ENCODE measurements at regions not wholly inside any gene's neighbourhood (a gene's known extent, or its start where the extent isn't known, plus 50 kb on each side); places are given as distances from the start of the nearest gene placed in this dataset.

- Mint-ChIP-seq H3K36me3 (no peaks in the 10 kb centered on the region), H3K9me3 (no peaks in the 10 kb centered on the region), H3K27me3 (no peaks in the 10 kb centered on the region), H3K27ac (no peak overlapping the region), H3K4me3 (no peak overlapping the region), H3K4me1 (no peaks in the 10 kb centered on the region)
Measured at GRCh38 chr18:55794288-55795052, 206.5 kb upstream of the TCF4 start.

GRCh38 chr18:55790296-55790695 lies 202.3 kb upstream of the TCF4 start:
- Mint-ChIP-seq H3K27ac (no peak overlapping the region), H3K4me1 (no peaks in the 10 kb centered on the region), H3K36me3 (no peaks in the 10 kb centered on the region), H3K4me3 (no peak overlapping the region), H3K27me3 (no peaks in the 10 kb centered on the region), H3K9me3 (no peaks in the 10 kb centered on the region)

- Mint-ChIP-seq H3K36me3 (no peaks in the 10 kb centered on the region), H3K4me3 (no peak overlapping the region), H3K27ac (no peak overlapping the region), H3K4me1 (no peaks in the 10 kb centered on the region), H3K9me3 (no peaks in the 10 kb centered on the region), H3K27me3 (peaks cover 8% of the 10 kb centered on the region)
Measured at GRCh38 chr18:55787536-55788073, 199.6 kb upstream of the TCF4 start.

GRCh38 chr18:55786651-55787272 lies 198.8 kb upstream of the TCF4 start:
- no peaks in the 10 kb centered on the region for H3K4me1 Mint-ChIP-seq
- H3K36me3 Mint-ChIP-seq, result no peaks in the 10 kb centered on the region
- H3K27me3 Mint-ChIP-seq, result peaks cover 13% of the 10 kb centered on the region
- H3K9me3 Mint-ChIP-seq, result no peaks in the 10 kb centered on the region
- no peak overlapping the region for H3K27ac Mint-ChIP-seq
- H3K4me3 Mint-ChIP-seq, result no peak overlapping the region

- Mint-ChIP-seq H3K9me3 (no peaks in the 10 kb centered on the region), H3K27ac (no peak overlapping the region), H3K36me3 (no peaks in the 10 kb centered on the region)
Measured at GRCh38 chr18:55783921-55784320, 195.9 kb upstream of the TCF4 start.

GRCh38 chr18:55781481-55781957 lies 193.5 kb upstream of the TCF4 start:
- Mint-ChIP-seq H3K27me3 (peaks cover 37% of the 10 kb centered on the region), H3K4me3 (no peak overlapping the region), H3K27ac (no peak overlapping the region), H3K36me3 (no peaks in the 10 kb centered on the region), H3K4me1 (peaks cover 5% of the 10 kb centered on the region), H3K9me3 (no peaks in the 10 kb centered on the region)

More at GRCh38 chr18:55783921-55784320, 195.9 kb upstream of the TCF4 start:
- H3K4me3 Mint-ChIP-seq, result no peak overlapping the region
- H3K27me3 Mint-ChIP-seq, result peaks cover 27% of the 10 kb centered on the region
- peaks cover under 1% of the 10 kb centered on the region for H3K4me1 Mint-ChIP-seq

- Mint-ChIP-seq H3K27me3 (peaks cover 37% of the 10 kb centered on the region), H3K27ac (no peak overlapping the region), H3K4me1 (peaks cover 5% of the 10 kb centered on the region), H3K9me3 (no peaks in the 10 kb centered on the region), H3K4me3 (no peak overlapping the region), H3K36me3 (no peaks in the 10 kb centered on the region)
Measured at GRCh38 chr18:55780586-55781071, 192.6 kb upstream of the TCF4 start.

GRCh38 chr18:55779691-55780585 lies 191.9 kb upstream of the TCF4 start:
- Mint-ChIP-seq H3K9me3 (no peaks in the 10 kb centered on the region), H3K27me3 (peaks cover 37% of the 10 kb centered on the region), H3K27ac (no peak overlapping the region), H3K36me3 (no peaks in the 10 kb centered on the region), H3K4me3 (no peak overlapping the region), H3K4me1 (peaks cover 5% of the 10 kb centered on the region)

- Mint-ChIP-seq H3K27ac (no peak overlapping the region), H3K4me1 (peaks cover 5% of the 10 kb centered on the region), H3K4me3 (no peak overlapping the region), H3K36me3 (no peaks in the 10 kb centered on the region), H3K27me3 (peaks cover 38% of the 10 kb centered on the region), H3K9me3 (no peaks in the 10 kb centered on the region)
Measured at GRCh38 chr18:55778788-55779690, 191.0 kb upstream of the TCF4 start.

GRCh38 chr18:55777666-55778304 lies 189.8 kb upstream of the TCF4 start:
- H3K27me3 Mint-ChIP-seq, result peaks cover 32% of the 10 kb centered on the region
- no peaks in the 10 kb centered on the region for H3K9me3 Mint-ChIP-seq
- H3K27ac Mint-ChIP-seq, result no peak overlapping the region
- H3K4me1 Mint-ChIP-seq, result peaks cover 5% of the 10 kb centered on the region
- no peaks in the 10 kb centered on the region for H3K36me3 Mint-ChIP-seq
- no peak overlapping the region for H3K4me3 Mint-ChIP-seq

- Mint-ChIP-seq H3K4me3 (no peak overlapping the region), H3K4me1 (peaks cover 5% of the 10 kb centered on the region), H3K27me3 (peaks cover 19% of the 10 kb centered on the region), H3K9me3 (no peaks in the 10 kb centered on the region), H3K36me3 (no peaks in the 10 kb centered on the region), H3K27ac (no peak overlapping the region)
Measured at GRCh38 chr18:55775972-55776371, 188.0 kb upstream of the TCF4 start.

- no peaks in the 10 kb centered on the region for H3K9me3 Mint-ChIP-seq
- H3K27ac Mint-ChIP-seq, result no peak overlapping the region
- no peaks in the 10 kb centered on the region for H3K36me3 Mint-ChIP-seq
- H3K4me3 Mint-ChIP-seq, result no peak overlapping the region
- H3K27me3 Mint-ChIP-seq, result peaks cover 13% of the 10 kb centered on the region
- peaks cover 5% of the 10 kb centered on the region for H3K4me1 Mint-ChIP-seq
Measured at GRCh38 chr18:55774505-55774904, 186.5 kb upstream of the TCF4 start.

GRCh38 chr18:55768255-55768654 lies 180.3 kb upstream of the TCF4 start:
- Mint-ChIP-seq H3K4me3 (no peak overlapping the region), H3K4me1 (no peaks in the 10 kb centered on the region), H3K9me3 (no peaks in the 10 kb centered on the region), H3K27me3 (no peaks in the 10 kb centered on the region), H3K36me3 (no peaks in the 10 kb centered on the region), H3K27ac (no peak overlapping the region)

GRCh38 chr18:55764386-55764785 lies 176.4 kb upstream of the TCF4 start:
- no peak overlapping the region for H3K4me3 Mint-ChIP-seq
- no peaks in the 10 kb centered on the region for H3K27me3 Mint-ChIP-seq
- no peak overlapping the region for H3K27ac Mint-ChIP-seq
- H3K9me3 Mint-ChIP-seq, result no peaks in the 10 kb centered on the region
- H3K36me3 Mint-ChIP-seq, result no peaks in the 10 kb centered on the region
- H3K4me1 Mint-ChIP-seq, result no peaks in the 10 kb centered on the region

Measured in activated naive CD4-positive, alpha-beta T cell treated with anti-CD3 and anti-CD28 coated beads, Interleukin-2, amount 50 U/mL, for 24 hours (primary cell).